ENCODE measurements at regions not wholly inside any gene's neighbourhood (a gene's known extent, or its start where the extent isn't known, plus 50 kb on each side); places are given as distances from the start of the nearest gene placed in this dataset.

GRCh38 chr1:83632906-83633305 is 366.0 kb downstream of the TTLL7 start:
- in situ Hi-C loops (cut with MboI; ENCODE audit: low sequenced_read_pairs, unreplicated experiment), result no loop called here
- TF ChIP-seq, protein P1, sequence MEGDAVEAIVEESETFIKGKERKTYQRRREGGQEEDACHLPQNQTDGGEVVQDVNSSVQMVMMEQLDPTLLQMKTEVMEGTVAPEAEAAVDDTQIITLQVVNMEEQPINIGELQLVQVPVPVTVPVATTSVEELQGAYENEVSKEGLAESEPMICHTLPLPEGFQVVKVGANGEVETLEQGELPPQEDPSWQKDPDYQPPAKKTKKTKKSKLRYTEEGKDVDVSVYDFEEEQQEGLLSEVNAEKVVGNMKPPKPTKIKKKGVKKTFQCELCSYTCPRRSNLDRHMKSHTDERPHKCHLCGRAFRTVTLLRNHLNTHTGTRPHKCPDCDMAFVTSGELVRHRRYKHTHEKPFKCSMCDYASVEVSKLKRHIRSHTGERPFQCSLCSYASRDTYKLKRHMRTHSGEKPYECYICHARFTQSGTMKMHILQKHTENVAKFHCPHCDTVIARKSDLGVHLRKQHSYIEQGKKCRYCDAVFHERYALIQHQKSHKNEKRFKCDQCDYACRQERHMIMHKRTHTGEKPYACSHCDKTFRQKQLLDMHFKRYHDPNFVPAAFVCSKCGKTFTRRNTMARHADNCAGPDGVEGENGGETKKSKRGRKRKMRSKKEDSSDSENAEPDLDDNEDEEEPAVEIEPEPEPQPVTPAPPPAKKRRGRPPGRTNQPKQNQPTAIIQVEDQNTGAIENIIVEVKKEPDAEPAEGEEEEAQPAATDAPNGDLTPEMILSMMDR (IDR thresholded peaks at IDR 0.05; ENCODE audit: borderline replicate concordance, control extremely low read depth, extremely low read depth, insufficient read depth, missing control alignments), result no peak

GRCh38 chr1:83631851-83632250 is 367.1 kb downstream of the TTLL7 start:
- in situ Hi-C loops (cut with MboI; ENCODE audit: low sequenced_read_pairs, unreplicated experiment), result no loop called here
- TF ChIP-seq, protein P1 (IDR thresholded peaks at IDR 0.05; ENCODE audit: borderline replicate concordance, control extremely low read depth, extremely low read depth, insufficient read depth, missing control alignments), result no peak
- DNase-seq (ENCODE audit: low spot score), result no peak

More at GRCh38 chr1:83632906-83633305, 366.0 kb downstream of the TTLL7 start:
- DNase-seq (ENCODE audit: low spot score), result no peak

DNA sequence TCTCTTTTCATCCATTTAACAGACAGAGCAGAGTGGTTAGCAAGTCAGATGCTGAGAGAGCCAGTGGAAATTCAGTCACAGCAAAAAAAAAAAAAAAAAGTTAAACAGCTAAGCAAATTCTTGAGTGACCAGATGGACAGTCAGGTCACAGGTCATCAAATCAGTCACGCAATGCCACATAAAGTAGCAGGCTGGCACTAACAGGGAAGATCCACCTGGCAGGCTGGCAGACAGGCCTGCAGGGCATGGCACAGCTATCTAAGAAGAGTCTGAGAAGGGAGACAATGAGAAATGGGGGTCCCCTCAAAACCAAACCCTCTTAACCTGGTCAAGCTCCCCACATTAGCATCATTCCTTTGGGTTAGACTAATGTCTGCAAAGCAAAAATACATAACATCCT is 371.9 kb downstream of the TTLL7 start:
- TF ChIP-seq, protein P1 (IDR thresholded peaks at IDR 0.05; ENCODE audit: borderline replicate concordance, control extremely low read depth, extremely low read depth, insufficient read depth, missing control alignments), result no peak
- DNase-seq (ENCODE audit: low spot score), result no peak
- in situ Hi-C loops (cut with MboI; ENCODE audit: low sequenced_read_pairs, unreplicated experiment), result no loop called here

DNA sequence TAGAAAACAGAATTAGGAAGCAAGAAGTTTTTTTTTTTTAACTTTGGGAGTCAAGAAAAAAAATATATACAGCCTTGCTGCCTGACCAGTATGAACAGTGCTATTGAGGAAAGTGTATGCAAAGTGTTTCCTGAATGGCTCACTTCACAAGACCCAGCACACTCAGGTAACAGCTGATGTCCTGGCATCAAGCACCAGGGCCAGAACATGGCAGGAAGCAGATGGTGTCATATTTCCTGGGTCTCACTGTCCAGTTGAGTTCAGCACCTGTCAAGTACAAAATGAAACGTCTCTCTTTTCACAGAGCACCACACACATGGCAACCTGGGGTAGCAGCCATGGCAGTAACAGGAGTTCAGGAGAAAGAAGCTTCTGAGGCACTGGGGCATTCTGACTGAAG is 372.3 kb downstream of the TTLL7 start:
- in situ Hi-C loops (cut with MboI; ENCODE audit: low sequenced_read_pairs, unreplicated experiment), result no loop called here
- TF ChIP-seq, protein P1 (IDR thresholded peaks at IDR 0.05; ENCODE audit: borderline replicate concordance, control extremely low read depth, extremely low read depth, insufficient read depth, missing control alignments), result no peak
- DNase-seq (ENCODE audit: low spot score), result no peak

GRCh38 chr1:83625646-83626045 is 373.3 kb downstream of the TTLL7 start:
- in situ Hi-C loops (cut with MboI; ENCODE audit: low sequenced_read_pairs, unreplicated experiment), result no loop called here
- no peak for DNase-seq (ENCODE audit: low spot score)
- TF ChIP-seq, protein P1 (IDR thresholded peaks at IDR 0.05; ENCODE audit: borderline replicate concordance, control extremely low read depth, extremely low read depth, insufficient read depth, missing control alignments), result no peak

DNA sequence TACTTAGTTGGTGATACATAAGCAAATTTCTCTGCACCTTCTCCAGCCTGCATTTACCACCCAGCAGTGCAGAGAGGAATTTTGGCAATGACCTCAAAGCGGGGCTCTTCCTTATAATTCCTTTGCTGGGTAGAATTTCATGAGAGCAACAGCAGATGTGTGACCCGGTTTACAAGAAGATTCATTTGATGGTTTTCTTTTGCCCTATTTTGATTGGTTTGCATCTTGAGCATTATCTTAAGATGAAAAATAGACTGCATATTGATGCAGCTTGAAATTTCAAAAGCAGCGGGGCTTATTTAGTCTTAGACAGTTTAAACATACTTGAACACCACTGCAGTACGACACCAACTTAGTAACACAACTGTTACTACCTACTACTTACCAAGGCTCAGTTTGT is 378.9 kb downstream of the TTLL7 start:
- TF ChIP-seq, protein P1 (IDR thresholded peaks at IDR 0.05; ENCODE audit: borderline replicate concordance, control extremely low read depth, extremely low read depth, insufficient read depth, missing control alignments), result no peak
- DNase-seq (ENCODE audit: low spot score), result no peak
- in situ Hi-C loops (cut with MboI; ENCODE audit: low sequenced_read_pairs, unreplicated experiment), result no loop called here
